Urinary bladder (tissue), 3 donors: ENCODE measurements at regions not wholly inside any gene's neighbourhood (a gene's known extent, or its start where the extent isn't known, plus 50 kb on each side); places are given as distances from the start of the nearest gene placed in this dataset.

Source experiments
- DNase-seq: peaks from one replicate; pipeline ENCODE4 v3.0.0-alpha.2; 2015; ENCODE audit errors: extremely low spot score
- H3K27ac ChIP-seq: one replicate; pipeline ENCODE4 v1.5.1; 2013; ENCODE audit warnings: low read depth, mild to moderate bottlenecking, moderate library complexity
- H3K36me3 ChIP-seq: one replicate; pipeline ENCODE4 v1.6.1; 2013; ENCODE audit warnings: mild to moderate bottlenecking, moderate library complexity; ENCODE audit not compliant: insufficient read depth
- H3K4me1 ChIP-seq: one replicate; pipeline ENCODE4 v1.6.1; 2013; ENCODE audit warnings: mild to moderate bottlenecking, moderate library complexity; ENCODE audit not compliant: insufficient read depth
- H3K4me3 ChIP-seq: one replicate; pipeline ENCODE4 v1.5.1; 2013; ENCODE audit warnings: low read depth, low read length
- WGBS: extraction: QIAGEN DNeasy Blood & Tissue Kit; methylation state at CpG from one replicate; pipeline ENCODE4 v1.1.7; 2013; 5-methylcytosine and 5-hydroxymethylcytosine counted together
- donor health status: healthy with polysubstance abuse.
- donor health status: healthy.

DNA sequence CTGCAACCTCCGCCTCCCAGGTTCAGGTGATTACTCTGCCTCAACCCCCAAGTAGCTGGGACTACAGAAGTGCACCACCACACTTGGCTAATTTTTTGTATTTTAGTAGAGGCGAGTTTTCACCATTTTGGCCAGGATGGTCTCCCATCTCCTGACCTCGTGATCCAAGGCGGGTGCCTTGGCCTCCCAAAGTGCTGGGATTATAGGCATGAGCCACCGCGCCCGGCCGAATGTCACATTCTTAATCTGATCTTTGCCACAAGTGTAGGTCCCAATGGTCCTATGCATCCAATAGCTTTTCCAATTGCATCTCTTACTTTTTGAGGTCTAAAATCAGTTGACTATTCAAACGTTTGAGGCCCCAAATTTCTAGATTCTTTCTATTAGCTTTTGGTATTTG lies 676.0 kb downstream of the SLC16A7 start:
- no peak overlapping the region for H3K4me3 ChIP-seq
- no peaks in the 10 kb centered on the region for H3K4me1 ChIP-seq
- no peak for DNase-seq
- H3K36me3 ChIP-seq: no peaks in the 10 kb centered on the region
- no peak overlapping the region for H3K27ac ChIP-seq
- WGBS: 91% methylated on average over 9 of the region's 9 CpGs

DNA sequence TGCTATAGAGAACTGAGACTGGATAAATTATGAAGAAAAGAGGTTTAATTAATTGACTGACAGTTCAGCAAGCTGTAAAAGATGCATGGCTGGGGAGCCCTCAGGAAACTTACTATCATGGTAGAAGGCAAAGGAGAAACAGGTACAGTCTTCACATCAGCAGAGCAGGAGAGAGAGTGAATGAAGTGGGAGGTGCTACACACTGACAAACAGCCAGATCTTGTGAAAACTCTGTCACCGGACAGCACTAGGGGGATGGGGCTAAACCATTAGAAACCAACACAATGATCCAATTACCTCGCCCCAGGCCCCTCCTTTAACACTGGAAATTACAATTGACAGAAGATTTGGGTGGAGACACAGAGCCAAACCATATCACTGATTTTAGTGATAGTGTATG lies 682.4 kb downstream of the SLC16A7 start:
- WGBS: 54% methylated on average over 2 of the region's 2 CpGs
- Histone ChIP-seq H3K27ac (no peak overlapping the region), H3K36me3 (no peaks in the 10 kb centered on the region), H3K4me3 (no peak overlapping the region), H3K4me1 (no peaks in the 10 kb centered on the region)
- DNase-seq: no peak

DNA sequence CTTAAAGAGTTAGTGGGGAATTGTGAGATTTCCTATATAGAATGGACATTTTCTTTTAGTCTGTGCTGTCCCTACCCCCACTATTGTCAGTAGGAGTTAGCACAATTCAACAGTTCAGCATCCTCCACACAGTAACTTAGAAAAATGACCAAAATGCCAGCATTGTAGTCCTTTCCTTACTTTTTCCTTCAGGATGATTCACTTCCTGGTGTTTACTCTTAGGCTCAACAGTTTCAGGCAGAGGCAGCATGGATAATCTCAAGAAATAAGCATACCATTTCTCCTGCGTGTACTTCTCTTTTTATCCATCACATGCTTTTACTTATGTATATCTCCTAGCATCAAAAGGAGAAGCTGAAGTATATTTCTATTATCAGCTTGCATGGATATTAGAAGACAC lies 683.4 kb downstream of the SLC16A7 start:
- 45% methylated on average over 1 of the region's 1 CpG for WGBS
- no peaks in the 10 kb centered on the region for H3K36me3 ChIP-seq
- no peaks in the 10 kb centered on the region for H3K4me1 ChIP-seq
- no peak overlapping the region for H3K4me3 ChIP-seq
- DNase-seq: no peak
- no peak overlapping the region for H3K27ac ChIP-seq

DNA sequence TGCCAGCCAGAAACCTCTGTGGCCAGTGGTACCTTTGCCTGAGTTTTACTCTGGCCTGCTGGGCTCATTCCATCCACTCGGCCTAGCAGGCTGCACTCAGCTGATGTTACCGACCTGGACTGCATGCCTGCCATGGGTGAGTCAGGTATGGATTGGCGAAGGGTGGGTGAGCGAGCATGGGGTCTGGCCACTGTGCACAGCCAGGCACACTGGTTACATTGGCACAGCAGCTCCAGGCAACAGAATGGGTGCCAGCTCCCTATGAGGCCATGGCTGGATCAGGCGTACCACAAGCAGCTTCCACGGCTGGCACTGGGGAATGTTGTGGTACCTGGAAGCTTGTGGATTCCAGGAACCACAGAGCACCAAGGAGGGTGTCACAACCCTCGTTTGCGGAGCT lies 685.7 kb downstream of the SLC16A7 start:
- 95% methylated on average over 8 of the region's 8 CpGs for WGBS

DNA sequence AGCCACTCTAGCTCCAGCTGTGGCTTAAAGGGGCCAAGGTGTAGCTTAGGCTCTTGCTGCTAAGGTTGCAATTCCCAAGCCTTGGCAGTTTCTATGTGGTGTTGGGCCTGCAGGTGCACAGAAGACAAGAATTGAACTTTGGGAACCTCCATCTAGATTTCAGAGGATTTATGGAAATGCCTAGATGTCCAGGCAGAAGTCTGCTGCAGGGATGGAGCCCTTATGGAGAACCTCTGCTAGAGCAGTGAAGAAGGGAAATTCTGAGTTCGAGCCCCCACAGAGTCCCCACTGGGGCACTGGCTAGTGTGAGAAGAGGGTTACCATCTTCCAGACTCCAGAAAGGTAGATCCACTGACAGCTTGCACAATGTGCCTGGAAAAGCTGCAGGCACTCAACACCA lies 694.7 kb downstream of the SLC16A7 start:
- Histone ChIP-seq H3K4me3 (no peak overlapping the region), H3K36me3 (no peaks in the 10 kb centered on the region)
- WGBS: 85% methylated on average over 1 of the region's 1 CpG

More for the DNA sequence above, 685.7 kb downstream of the SLC16A7 start:
- DNase-seq: no peak
- Histone ChIP-seq H3K36me3 (no peaks in the 10 kb centered on the region), H3K4me1 (no peaks in the 10 kb centered on the region), H3K27ac (no peak overlapping the region), H3K4me3 (no peak overlapping the region)

DNA sequence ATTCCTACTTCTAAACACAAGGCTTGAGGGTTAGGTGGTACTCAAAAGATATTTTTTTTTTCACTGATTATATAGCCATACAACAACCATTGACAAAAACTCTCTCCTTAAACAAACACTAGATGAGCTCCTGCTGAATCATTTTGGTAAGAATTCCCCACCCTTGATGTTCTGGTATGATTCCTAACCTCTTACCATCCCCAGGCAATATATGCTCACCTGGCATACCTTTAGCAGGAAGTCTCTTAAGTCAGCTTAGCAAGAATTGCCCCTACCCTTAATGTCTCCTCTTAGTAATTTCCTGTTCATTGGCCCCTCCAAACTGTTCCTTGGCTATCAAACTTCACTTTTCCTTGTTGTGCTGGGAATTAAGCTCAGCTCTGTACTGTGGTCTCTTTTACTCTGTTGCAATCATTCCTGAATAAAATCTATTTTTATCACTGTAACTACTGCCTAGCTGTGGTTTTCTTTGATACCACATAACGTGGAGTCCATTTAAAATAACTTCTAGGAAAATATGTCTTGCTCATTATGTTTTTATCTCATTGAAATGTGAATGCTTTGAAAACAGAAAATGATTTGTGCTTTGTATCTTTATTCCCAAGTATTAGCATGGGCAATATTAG lies 712.6 kb downstream of the SLC16A7 start:
- WGBS: 21% methylated on average over 1 of the region's 1 CpG
- Histone ChIP-seq H3K27ac (no peak overlapping the region), H3K4me1 (no peaks in the 10 kb centered on the region), H3K36me3 (no peaks in the 10 kb centered on the region), H3K4me3 (no peak overlapping the region)
- DNase-seq: no peak

More for the DNA sequence above, 694.7 kb downstream of the SLC16A7 start:
- H3K4me1 ChIP-seq: no peaks in the 10 kb centered on the region
- no peak overlapping the region for H3K27ac ChIP-seq
- no peak for DNase-seq

DNA sequence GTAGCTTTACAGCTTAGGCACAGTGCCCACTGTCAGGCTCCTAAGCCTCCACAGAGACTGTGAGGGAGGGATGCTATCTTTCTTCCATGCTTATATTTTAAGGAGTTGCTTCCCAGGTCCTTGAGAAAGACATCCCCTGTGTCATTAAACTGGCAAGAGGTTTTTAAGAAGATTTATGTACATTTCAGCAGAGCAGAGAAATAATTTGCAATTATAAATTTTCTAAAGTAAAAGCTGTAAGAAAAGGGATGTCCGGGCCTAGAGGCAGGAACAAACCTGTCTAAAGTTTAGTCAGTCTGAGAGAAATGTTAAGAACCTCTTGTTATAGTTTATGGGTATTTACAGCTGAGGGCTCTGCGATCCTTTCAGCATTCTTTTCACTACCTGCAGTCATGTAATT lies 716.1 kb downstream of the SLC16A7 start:
- 73% methylated on average over 2 of the region's 2 CpGs for WGBS
- H3K27ac ChIP-seq: no peak overlapping the region
- H3K36me3 ChIP-seq: no peaks in the 10 kb centered on the region
- H3K4me3 ChIP-seq: no peak overlapping the region
- DNase-seq: no peak
- H3K4me1 ChIP-seq: no peaks in the 10 kb centered on the region

DNA sequence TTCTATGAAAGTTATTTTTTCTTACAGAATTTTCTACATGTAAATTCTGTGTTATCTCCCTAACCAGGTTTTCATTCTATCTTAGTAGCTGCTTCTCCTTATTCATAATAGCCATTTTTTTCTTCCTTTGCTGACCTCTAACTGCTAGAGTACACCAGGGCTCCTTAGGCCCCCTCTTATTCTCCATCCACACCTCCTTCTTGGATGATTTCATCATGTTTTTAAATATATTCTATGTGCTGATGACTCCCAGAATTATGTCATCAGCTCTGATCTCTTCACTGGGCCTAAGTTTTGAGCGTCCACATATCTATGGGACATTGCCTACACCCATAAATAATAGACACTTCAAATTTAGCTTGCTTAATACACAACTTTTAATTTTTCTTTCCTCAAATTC lies 721.5 kb downstream of the SLC16A7 start:
- no peaks in the 10 kb centered on the region for H3K4me1 ChIP-seq
- 87% methylated on average over 1 of the region's 1 CpG for WGBS
- H3K27ac ChIP-seq: no peak overlapping the region
- no peak for DNase-seq
- H3K36me3 ChIP-seq: no peaks in the 10 kb centered on the region
- no peak overlapping the region for H3K4me3 ChIP-seq

DNA sequence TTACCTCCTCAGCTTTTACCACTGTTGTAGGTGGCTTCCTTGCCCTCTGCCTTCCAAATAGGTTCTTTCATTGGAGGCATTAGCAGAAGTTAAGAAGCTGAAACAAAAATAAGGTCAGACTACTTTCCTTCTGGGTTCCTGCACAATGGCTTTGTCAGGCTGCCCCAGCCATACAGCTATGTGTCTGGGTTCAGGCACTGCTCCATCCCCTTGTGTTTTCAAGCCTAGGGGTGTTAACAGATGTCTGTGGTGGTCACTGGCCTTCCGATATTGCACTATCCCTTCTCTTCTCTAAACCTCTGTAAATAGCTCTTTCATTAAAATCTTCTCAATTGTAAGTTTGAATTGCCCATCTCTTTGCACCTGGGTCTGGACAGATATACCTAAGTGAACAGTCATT lies 728.9 kb downstream of the SLC16A7 start:
- H3K36me3 ChIP-seq: no peaks in the 10 kb centered on the region
- H3K4me3 ChIP-seq: no peak overlapping the region
- DNase-seq: no peak
- H3K4me1 ChIP-seq: no peaks in the 10 kb centered on the region
- 89% methylated on average over 1 of the region's 1 CpG for WGBS
- H3K27ac ChIP-seq: no peak overlapping the region

DNA sequence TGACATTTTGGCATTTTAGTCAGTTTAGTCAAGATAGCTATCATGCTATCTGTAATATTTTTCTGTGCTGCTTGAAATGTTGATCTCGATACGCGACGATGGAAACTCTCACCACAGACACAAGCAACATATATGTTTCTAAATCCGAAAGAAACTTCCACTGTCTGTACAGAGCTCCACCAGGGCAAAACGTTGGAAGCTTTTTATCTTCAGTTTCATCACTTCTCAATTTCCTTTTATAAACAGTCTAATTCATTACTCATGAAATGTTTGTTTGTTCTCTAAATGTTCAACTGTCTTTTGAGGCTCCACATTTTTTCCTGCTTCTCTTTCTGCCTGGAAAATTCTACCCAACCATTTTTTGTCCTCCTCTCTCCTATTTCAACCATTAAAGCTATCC lies 737.6 kb downstream of the SLC16A7 start:
- Histone ChIP-seq H3K36me3 (no peaks in the 10 kb centered on the region), H3K4me1 (no peaks in the 10 kb centered on the region), H3K4me3 (no peak overlapping the region), H3K27ac (no peak overlapping the region)
- no peak for DNase-seq
- WGBS: 60% methylated on average over 6 of the region's 6 CpGs

DNA sequence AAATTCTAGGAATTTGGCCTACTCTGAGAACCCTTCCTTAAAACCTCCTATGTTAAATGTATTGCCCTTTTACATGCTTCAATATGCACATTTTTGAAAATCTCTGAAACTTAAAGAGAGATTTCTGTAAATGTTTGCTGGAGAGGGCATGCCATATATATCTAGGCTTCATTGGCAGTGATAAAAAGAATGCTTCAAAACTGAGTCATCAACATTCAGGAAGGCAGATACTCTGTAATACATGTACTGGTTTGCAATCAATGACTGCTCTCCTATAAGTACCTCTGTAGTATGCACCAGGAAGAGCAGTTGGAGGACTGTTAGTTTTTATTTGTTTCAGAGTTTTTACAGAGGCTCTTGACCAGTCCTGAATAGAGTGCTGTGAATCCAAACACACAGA lies 739.9 kb downstream of the SLC16A7 start:
- H3K4me3 ChIP-seq: no peak overlapping the region
- no peaks in the 10 kb centered on the region for H3K4me1 ChIP-seq
- H3K27ac ChIP-seq: no peak overlapping the region
- no peaks in the 10 kb centered on the region for H3K36me3 ChIP-seq
- DNase-seq: no peak

DNA sequence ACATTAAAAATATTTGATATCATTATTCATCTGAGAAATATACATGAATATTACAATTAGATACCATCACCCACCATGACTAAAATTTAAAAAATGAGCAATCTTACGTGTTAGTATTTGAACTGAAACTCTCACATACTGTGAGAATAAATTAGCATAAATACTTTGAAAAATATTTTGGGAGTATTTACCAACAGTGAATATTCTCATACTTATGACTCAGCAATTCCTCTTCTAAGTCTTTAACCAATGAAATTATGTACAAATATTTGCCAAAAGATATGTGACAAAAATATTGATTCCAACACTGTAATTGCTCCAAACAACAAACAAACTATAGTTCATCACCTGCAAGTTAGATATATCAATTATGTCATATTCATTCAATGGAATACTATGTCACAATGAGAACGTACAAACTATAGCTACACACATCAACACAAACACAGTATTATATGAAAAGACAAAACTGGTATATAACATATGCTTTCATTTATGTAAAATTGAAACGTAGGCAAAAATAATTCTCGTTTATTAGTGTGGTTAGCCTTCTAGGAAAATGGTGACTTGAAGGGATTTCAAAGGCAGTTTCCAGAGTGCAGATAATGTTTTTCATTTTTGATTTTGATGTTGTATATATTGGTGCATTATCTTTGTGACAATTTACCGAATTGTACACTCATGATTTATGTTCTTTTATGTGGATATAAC lies 742.2 kb downstream of the SLC16A7 start:
- Histone ChIP-seq H3K27ac (no peak overlapping the region), H3K36me3 (no peaks in the 10 kb centered on the region), H3K4me1 (no peaks in the 10 kb centered on the region), H3K4me3 (no peak overlapping the region)
- no peak for DNase-seq
- 81% methylated on average over 5 of the region's 5 CpGs for WGBS

DNA sequence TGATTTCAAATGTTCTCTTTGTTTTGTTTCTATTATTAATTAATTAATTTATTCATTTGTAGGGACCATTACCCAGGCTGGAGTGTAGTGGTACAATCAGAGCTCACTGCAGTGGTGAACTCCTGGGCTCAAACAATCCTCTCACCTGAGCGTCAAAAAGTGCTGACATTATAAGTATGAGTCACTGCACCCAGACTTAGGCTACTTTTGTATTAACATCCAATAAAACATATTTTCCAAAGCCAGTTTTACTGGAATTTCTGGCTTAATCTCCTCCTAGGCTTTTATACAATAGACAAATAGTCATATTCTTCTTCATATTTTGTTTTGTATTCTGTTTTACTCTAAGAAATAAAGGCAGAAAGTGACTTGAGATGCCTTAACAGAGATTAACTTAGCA lies 749.6 kb downstream of the SLC16A7 start:
- no peak for DNase-seq
- 73% methylated on average over 1 of the region's 1 CpG for WGBS
- Histone ChIP-seq H3K4me1 (no peaks in the 10 kb centered on the region), H3K36me3 (no peaks in the 10 kb centered on the region), H3K27ac (no peak overlapping the region), H3K4me3 (no peak overlapping the region)

DNA sequence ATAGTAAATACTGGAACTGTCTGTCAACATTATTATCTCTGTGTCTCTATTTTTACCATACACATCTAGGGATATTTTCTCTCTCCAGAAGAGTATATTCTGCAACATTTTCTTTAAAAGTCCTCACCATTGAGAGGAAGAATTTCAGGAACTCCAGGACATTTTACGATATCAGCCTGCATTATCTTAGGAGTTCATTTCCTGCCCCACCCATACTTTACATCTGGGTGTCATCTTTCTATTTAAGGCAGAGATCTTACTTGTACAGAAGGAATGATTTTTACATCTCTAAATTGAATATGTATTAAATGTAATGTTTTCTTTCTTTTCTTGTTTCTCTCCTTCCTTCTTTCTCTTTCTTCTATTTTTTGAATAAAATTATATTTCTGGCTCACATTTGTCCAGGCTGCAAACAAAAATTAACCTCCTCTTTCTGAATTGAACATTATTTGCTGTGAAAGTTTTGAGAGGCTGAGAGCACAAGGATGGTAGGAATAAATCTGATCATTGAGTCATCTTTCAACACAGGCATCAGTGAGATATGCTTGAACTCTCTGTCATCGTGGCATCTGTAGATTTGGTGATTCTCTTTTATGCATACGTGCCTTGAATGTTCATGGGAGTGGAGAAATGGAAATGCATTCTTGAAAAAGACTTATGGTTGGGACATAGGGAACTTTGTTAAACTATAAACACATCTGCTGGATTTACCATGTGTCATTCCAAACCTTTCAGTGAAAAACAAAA lies 753.6 kb downstream of the SLC16A7 start:
- H3K27ac ChIP-seq: no peak overlapping the region
- no peak for DNase-seq
- H3K4me1 ChIP-seq: no peaks in the 10 kb centered on the region
- H3K4me3 ChIP-seq: no peak overlapping the region
- 79% methylated on average over 3 of the region's 3 CpGs for WGBS
- no peaks in the 10 kb centered on the region for H3K36me3 ChIP-seq
